Ectodermal cell (in vitro differentiated cells): ENCODE measurements at regions not wholly inside any gene's neighbourhood (a gene's known extent, or its start where the extent isn't known, plus 50 kb on each side); places are given as distances from the start of the nearest gene placed in this dataset.

Experiments
- H3K27ac ChIP-seq: 2 replicates; pipeline ENCODE4 v1.7.0; 2013; ENCODE audit warnings: mild to moderate bottlenecking, low read depth, low read length; ENCODE audit not compliant: insufficient read depth, poor library complexity, severe bottlenecking
- H3K27me3 ChIP-seq: 2 replicates; pipeline ENCODE4 v1.7.0; 2013; ENCODE audit warnings: mild to moderate bottlenecking, low read length; ENCODE audit not compliant: insufficient read depth, control insufficient read depth, poor library complexity, severe bottlenecking
- H3K36me3 ChIP-seq: one replicate; pipeline ENCODE4 v1.7.0; 2013; ENCODE audit warnings: low read length; ENCODE audit not compliant: control insufficient read depth, insufficient read depth
- H3K4me1 ChIP-seq: one replicate; pipeline ENCODE4 v1.7.0; 2013; ENCODE audit warnings: low read length; ENCODE audit not compliant: control insufficient read depth, insufficient read depth
- H3K4me3 ChIP-seq: 2 replicates; pipeline ENCODE4 v1.7.0; 2013; ENCODE audit warnings: low read depth, low read length, control low read depth; ENCODE audit not compliant: insufficient read depth
- H3K9me3 ChIP-seq: 2 replicates; pipeline ENCODE4 v1.7.0; 2013; ENCODE audit warnings: mild to moderate bottlenecking, low read length, moderate library complexity; ENCODE audit not compliant: control insufficient read depth
- WGBS, 2 experiments: methylation state at CpG; one replicate each; pipeline ENCODE4 v1.1.7; 2013; ENCODE audit warnings: missing lambda C conversion rate in 2 of 2; 5-methylcytosine and 5-hydroxymethylcytosine counted together

GRCh38 chr10:30738416-30738815 is 108.9 kb upstream of the LYZL2 start:
- Histone ChIP-seq H3K36me3 (no peaks in the 10 kb centered on the region), H3K27me3 (no peaks in the 10 kb centered on the region), H3K27ac (no peak overlapping the region), H3K9me3 (no peaks in the 10 kb centered on the region), H3K4me3 (no peak overlapping the region), H3K4me1 (no peaks in the 10 kb centered on the region)
- WGBS, 2 experiments = 92 to 94% methylated on average over 4 of the region's 4 CpGs

DNA sequence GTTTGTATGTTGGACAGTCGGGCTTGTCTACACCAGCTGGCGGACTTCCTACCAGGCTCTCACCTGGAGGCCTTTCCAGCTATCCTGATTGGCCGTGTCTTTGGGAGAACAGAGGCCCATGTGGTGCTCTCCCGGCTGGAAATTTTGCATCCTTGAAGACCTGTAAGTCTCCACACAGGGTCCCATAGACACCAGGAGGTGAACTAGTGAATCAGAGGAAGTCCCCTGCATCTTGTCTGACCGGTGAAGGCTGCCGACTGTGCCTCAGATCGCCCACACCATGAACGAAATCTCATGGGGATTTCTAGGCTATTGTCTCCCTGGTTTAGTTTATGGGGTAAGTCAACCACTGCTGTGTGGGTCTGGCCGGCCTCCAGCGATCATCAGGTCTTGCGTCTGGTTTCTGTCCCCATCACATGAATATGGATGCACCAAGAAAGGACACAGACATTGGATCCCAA is 108.4 kb upstream of the LYZL2 start:
- no peak overlapping the region for H3K27ac ChIP-seq
- no peak overlapping the region for H3K4me3 ChIP-seq
- no peaks in the 10 kb centered on the region for H3K9me3 ChIP-seq
- no peaks in the 10 kb centered on the region for H3K36me3 ChIP-seq
- WGBS, 2 experiments = 95% methylated on average over 11 of the region's 11 CpGs
- no peaks in the 10 kb centered on the region for H3K27me3 ChIP-seq
- no peaks in the 10 kb centered on the region for H3K4me1 ChIP-seq

DNA sequence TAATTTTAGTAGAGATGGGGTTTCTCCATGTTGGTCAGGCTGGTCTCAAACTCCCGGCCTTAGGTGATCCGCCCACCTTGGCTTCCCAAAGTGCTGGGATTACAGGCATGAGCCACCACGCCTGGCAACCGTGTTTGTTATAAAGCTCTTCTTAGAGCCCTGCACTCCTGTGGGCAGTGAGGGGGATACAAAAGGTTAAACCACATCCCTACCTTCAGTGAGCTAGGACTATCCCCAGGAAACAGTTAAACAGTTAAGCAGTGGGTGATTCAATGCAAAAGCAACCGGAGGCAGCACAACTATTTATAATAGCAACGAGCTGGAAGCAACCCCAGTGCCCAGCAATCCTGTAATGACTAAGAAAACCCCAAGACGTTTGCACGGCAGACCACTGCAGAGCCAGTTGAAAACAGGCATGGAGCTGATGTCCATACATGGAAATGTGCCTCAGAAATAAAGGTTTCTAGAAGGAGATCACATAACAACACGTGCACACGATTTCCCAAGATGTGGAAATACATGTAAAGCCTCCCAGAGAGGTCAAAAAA is 107.2 kb upstream of the LYZL2 start:
- Histone ChIP-seq H3K4me1 (no peaks in the 10 kb centered on the region), H3K4me3 (no peak overlapping the region), H3K27ac (no peak overlapping the region), H3K9me3 (no peaks in the 10 kb centered on the region), H3K27me3 (no peaks in the 10 kb centered on the region), H3K36me3 (no peaks in the 10 kb centered on the region)
- WGBS, 2 experiments = 79 to 86% methylated on average over 10 of the region's 10 CpGs

DNA sequence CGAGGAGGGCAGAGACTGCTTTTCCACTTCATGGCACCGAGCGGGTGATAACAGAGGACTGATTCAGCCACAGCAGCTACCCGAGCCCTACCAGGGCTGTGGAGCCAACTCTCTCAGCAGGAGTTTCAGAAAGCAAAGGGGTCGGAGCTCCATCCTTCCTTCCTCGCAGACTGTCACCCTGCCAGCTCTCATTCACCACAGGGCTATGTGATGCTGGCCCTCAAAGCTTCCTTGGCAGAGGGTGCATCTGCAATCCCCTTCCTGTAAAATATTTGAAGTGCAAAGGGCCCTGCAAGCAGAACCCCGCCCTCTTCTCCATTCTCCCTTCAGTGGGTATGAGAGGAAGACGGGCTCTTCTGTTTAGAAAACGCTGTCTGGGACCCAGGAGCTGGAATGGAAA is 105.3 kb upstream of the LYZL2 start:
- H3K4me3 ChIP-seq = no peak overlapping the region

GRCh38 chr10:30732671-30733070 is 103.1 kb upstream of the LYZL2 start:
- Histone ChIP-seq H3K36me3 (no peaks in the 10 kb centered on the region), H3K4me1 (no peaks in the 10 kb centered on the region), H3K9me3 (no peaks in the 10 kb centered on the region), H3K27ac (no peak overlapping the region), H3K4me3 (no peak overlapping the region), H3K27me3 (no peaks in the 10 kb centered on the region)
- 92 to 97% methylated on average over 5 to 6 of the region's 6 CpGs for WGBS, 2 experiments

More for the DNA sequence above, 105.3 kb upstream of the LYZL2 start:
- no peak overlapping the region for H3K27ac ChIP-seq
- 76 to 87% methylated on average over 8 to 9 of the region's 9 CpGs for whole genome bisulfite sequencing, 2 experiments
- no peaks in the 10 kb centered on the region for H3K36me3 ChIP-seq
- H3K27me3 ChIP-seq = no peaks in the 10 kb centered on the region
- H3K4me1 ChIP-seq = no peaks in the 10 kb centered on the region
- no peaks in the 10 kb centered on the region for H3K9me3 ChIP-seq

- no peaks in the 10 kb centered on the region for H3K9me3 ChIP-seq
- H3K4me3 ChIP-seq = no peak overlapping the region
- H3K4me1 ChIP-seq = no peaks in the 10 kb centered on the region
- H3K27me3 ChIP-seq = no peaks in the 10 kb centered on the region
- H3K36me3 ChIP-seq = no peaks in the 10 kb centered on the region
- no peak overlapping the region for H3K27ac ChIP-seq
- WGBS, 2 experiments = 96 to 98% methylated on average over 5 of the region's 5 CpGs
Observed at GRCh38 chr10:30731963-30732362, 102.4 kb upstream of the LYZL2 start.

DNA sequence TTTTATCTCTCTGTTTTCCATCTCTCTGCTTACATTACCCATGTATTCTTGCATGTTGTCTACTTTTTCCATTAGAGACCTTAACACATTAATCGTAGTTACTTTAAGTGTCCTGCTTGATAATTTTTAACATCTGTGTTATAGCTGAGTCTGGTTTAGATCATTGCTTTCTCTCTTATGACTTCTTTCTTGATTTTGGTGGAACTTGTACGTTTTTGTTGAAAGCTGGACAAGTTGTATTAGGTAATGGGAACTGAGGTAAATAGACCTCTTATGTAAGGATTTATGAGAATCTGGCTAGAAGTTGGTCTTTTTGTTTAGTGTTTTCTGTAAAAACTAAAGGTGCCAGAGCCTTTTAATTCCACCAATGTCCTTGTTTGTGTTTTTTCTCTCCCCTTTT is 100.8 kb upstream of the LYZL2 start:
- Histone ChIP-seq H3K36me3 (no peaks in the 10 kb centered on the region), H3K4me3 (no peak overlapping the region), H3K9me3 (no peaks in the 10 kb centered on the region), H3K4me1 (no peaks in the 10 kb centered on the region), H3K27ac (no peak overlapping the region), H3K27me3 (no peaks in the 10 kb centered on the region)
- WGBS, 2 experiments = 89 to 100% methylated on average over 2 of the region's 2 CpGs

- H3K9me3 ChIP-seq = no peaks in the 10 kb centered on the region
- no peaks in the 10 kb centered on the region for H3K36me3 ChIP-seq
- 88 to 91% methylated on average over 3 to 4 of the region's 4 CpGs for WGBS, 2 experiments
- no peak overlapping the region for H3K4me3 ChIP-seq
- no peak overlapping the region for H3K27ac ChIP-seq
- no peaks in the 10 kb centered on the region for H3K27me3 ChIP-seq
- no peaks in the 10 kb centered on the region for H3K4me1 ChIP-seq
Observed at GRCh38 chr10:30728766-30729165, 99.2 kb upstream of the LYZL2 start.

- no peak overlapping the region for H3K4me3 ChIP-seq
- H3K27me3 ChIP-seq = no peaks in the 10 kb centered on the region
- H3K4me1 ChIP-seq = no peaks in the 10 kb centered on the region
- H3K27ac ChIP-seq = no peak overlapping the region
- no peaks in the 10 kb centered on the region for H3K9me3 ChIP-seq
- H3K36me3 ChIP-seq = no peaks in the 10 kb centered on the region
- 93 to 97% methylated on average over 2 to 5 of the region's 5 CpGs for WGBS, 2 experiments
Observed at GRCh38 chr10:30728127-30728526, 98.6 kb upstream of the LYZL2 start.

DNA sequence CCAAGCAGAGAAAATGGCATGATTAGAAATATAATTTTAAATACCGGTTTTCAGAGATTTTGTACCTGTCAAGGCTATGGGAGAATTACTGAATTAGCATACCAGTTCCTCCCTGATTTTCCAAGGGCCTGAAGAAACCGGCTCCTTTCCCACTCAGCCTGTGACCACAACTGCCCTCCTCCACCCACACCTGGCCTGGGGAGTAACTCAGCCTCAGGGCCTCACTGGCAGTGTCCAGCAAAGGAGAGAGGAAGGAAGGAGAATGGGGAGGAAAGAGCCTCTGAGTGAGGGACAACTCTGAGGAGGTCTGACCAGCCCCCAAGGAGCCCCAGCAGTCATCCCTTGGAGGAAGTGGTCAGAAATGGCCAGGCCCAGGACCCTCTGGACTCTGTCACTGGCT is 98.0 kb upstream of the LYZL2 start:
- H3K36me3 ChIP-seq = no peaks in the 10 kb centered on the region
- no peak overlapping the region for H3K27ac ChIP-seq
- H3K4me1 ChIP-seq = no peaks in the 10 kb centered on the region
- H3K9me3 ChIP-seq = no peaks in the 10 kb centered on the region
- H3K27me3 ChIP-seq = no peaks in the 10 kb centered on the region
- H3K4me3 ChIP-seq = no peak overlapping the region
- 87 to 100% methylated on average over 1 to 2 of the region's 2 CpGs for WGBS, 2 experiments
